22Rv1 (cell line): ENCODE measurements at regions not wholly inside any gene's neighbourhood (a gene's known extent, or its start where the extent isn't known, plus 50 kb on each side); places are given as distances from the start of the nearest gene placed in this dataset.

Experiments
- CTCF ChIP-seq: fragments of 450-650 bp; IDR thresholded peaks from 2 replicates; pipeline ENCODE4 v1.5.1; 2017; ENCODE audit warnings: mild to moderate bottlenecking
- ZFX ChIP-seq: fragments of 450-650 bp; IDR thresholded peaks from 2 replicates; pipeline ENCODE4 v1.6.1; 2017; ENCODE audit warnings: antibody characterized with exemption, borderline replicate concordance

DNA sequence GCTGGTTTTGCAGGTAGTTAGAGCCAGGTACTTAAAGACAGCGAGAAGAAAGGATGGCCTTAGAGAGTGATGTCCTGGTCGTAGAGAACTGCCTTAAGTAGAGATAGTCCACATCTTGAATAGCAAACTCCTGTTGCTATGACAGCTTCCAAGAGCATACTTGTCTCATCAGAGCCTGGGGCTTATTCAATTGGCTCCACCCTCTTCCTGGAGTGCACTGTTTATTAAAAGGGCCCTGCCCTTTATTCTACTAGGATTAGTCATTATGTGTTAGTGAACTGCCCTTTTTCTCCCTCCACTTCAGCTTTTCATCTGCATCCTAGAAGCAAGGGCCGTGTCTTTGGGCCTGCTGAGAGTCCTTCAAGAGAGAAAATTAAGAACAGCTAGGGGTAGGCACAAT is 94.5 kb upstream of the EOLA2 start:
- no peak for TF ChIP-seq CTCF
- no peak for TF ChIP-seq ZFX
